ENCODE measurements at regions not wholly inside any gene's neighbourhood (a gene's known extent, or its start where the extent isn't known, plus 50 kb on each side); places are given as distances from the start of the nearest gene placed in this dataset.

DNA sequence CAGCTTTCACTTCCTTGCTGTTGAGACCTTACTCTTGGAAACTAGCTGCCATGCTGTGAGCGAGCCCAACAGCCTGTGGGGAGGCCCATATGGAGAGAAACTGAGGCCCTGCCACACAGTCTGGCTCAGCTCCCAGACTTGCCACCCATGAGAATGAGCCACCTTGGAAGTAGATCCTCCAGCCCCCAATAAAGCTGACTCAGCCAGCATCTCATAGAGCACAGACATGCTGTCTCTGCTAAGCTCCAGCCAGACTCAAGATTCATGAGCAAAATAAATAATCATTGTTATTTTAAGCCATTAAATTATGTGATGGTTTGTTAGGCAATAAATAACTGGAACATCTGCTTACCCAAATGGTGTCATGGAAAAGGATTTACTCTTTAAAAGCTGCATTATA lies 53.6 kb upstream of the DDX18 start:
- H4K20me1 ChIP-seq (ENCODE audit: low read depth, low read length) = no peaks in the 10 kb centered on the region
- H3K36me3 ChIP-seq (ENCODE audit: low read length) = no peaks in the 10 kb centered on the region
- no peak overlapping the region for H3K4me3 ChIP-seq (ENCODE audit: insufficient read depth, low read length, poor library complexity, severe bottlenecking)
- no peaks in the 10 kb centered on the region for H3K27me3 ChIP-seq (ENCODE audit: low read length)
- no peaks in the 10 kb centered on the region for H3F3A ChIP-seq (ENCODE audit: insufficient read depth)
- H3K9me2 ChIP-seq (replicated peaks; ENCODE audit: insufficient read depth, low read length) = no peaks in the 10 kb centered on the region
- H3K4me2 ChIP-seq (ENCODE audit: low read depth, low read length, poor library complexity, severe bottlenecking) = no peak overlapping the region
- no peak overlapping the region for H3K9ac ChIP-seq (ENCODE audit: low read length)
- H3K9me3 ChIP-seq (ENCODE audit: insufficient read depth, low read length) = no peaks in the 10 kb centered on the region
- no peaks in the 10 kb centered on the region for H3K79me2 ChIP-seq (ENCODE audit: insufficient read depth, low read length)
- H2AFZ ChIP-seq (ENCODE audit: low read depth, low read length, severe bottlenecking) = no peak overlapping the region
- H3K27ac ChIP-seq (ENCODE audit: low read depth, low read length) = no peak overlapping the region
- TF ChIP-seq CTCF (IDR thresholded peaks at IDR 0.05; ENCODE audit: insufficient read depth, low read length, poor library complexity, severe bottlenecking) (no peak), EZH2phosphoT487 (conservative IDR thresholded peaks at IDR 0.05; ENCODE audit: low read length) (no peak)

GRCh38 chr2:117762454-117762853 lies 52.0 kb upstream of the DDX18 start:
- no peaks in the 10 kb centered on the region for H3K79me2 ChIP-seq (ENCODE audit: insufficient read depth, low read length)
- no peaks in the 10 kb centered on the region for H3F3A ChIP-seq (ENCODE audit: insufficient read depth)
- H3K9me3 ChIP-seq (ENCODE audit: insufficient read depth, low read length) = no peaks in the 10 kb centered on the region
- H4K20me1 ChIP-seq (ENCODE audit: low read depth, low read length) = no peaks in the 10 kb centered on the region
- no peak overlapping the region for H3K4me2 ChIP-seq (ENCODE audit: low read depth, low read length, poor library complexity, severe bottlenecking)
- no peaks in the 10 kb centered on the region for H3K9me2 ChIP-seq (replicated peaks; ENCODE audit: insufficient read depth, low read length)
- H3K27me3 ChIP-seq (ENCODE audit: low read length) = no peaks in the 10 kb centered on the region
- H3K4me3 ChIP-seq (ENCODE audit: insufficient read depth, low read length, poor library complexity, severe bottlenecking) = no peak overlapping the region
- no peak overlapping the region for H2AFZ ChIP-seq (ENCODE audit: low read depth, low read length, severe bottlenecking)
- no peak for TF ChIP-seq EZH2phosphoT487 (conservative IDR thresholded peaks at IDR 0.05; ENCODE audit: low read length)
- TF ChIP-seq CTCF (IDR thresholded peaks at IDR 0.05; ENCODE audit: insufficient read depth, low read length, poor library complexity, severe bottlenecking) = no peak
- no peaks in the 10 kb centered on the region for H3K36me3 ChIP-seq (ENCODE audit: low read length)
- no peak overlapping the region for H3K9ac ChIP-seq (ENCODE audit: low read length)
- H3K27ac ChIP-seq (ENCODE audit: low read depth, low read length) = no peak overlapping the region

GRCh38 chr2:117763804-117764203 lies 50.7 kb upstream of the DDX18 start:
- Histone ChIP-seq H3K9ac (ENCODE audit: low read length) (no peak overlapping the region), H3K9me3 (ENCODE audit: insufficient read depth, low read length) (no peaks in the 10 kb centered on the region), H3K27ac (ENCODE audit: low read depth, low read length) (no peak overlapping the region), H3K4me3 (ENCODE audit: insufficient read depth, low read length, poor library complexity, severe bottlenecking) (no peak overlapping the region), H3K4me2 (ENCODE audit: low read depth, low read length, poor library complexity, severe bottlenecking) (no peak overlapping the region), H3K27me3 (ENCODE audit: low read length) (no peaks in the 10 kb centered on the region), H3F3A (ENCODE audit: insufficient read depth) (no peaks in the 10 kb centered on the region), H4K20me1 (ENCODE audit: low read depth, low read length) (no peaks in the 10 kb centered on the region), H3K36me3 (ENCODE audit: low read length) (no peaks in the 10 kb centered on the region), H2AFZ (ENCODE audit: low read depth, low read length, severe bottlenecking) (no peak overlapping the region), H3K9me2 (replicated peaks; ENCODE audit: insufficient read depth, low read length) (no peaks in the 10 kb centered on the region), H3K79me2 (ENCODE audit: insufficient read depth, low read length) (no peaks in the 10 kb centered on the region)
- no peak for TF ChIP-seq EZH2phosphoT487 (conservative IDR thresholded peaks at IDR 0.05; ENCODE audit: low read length)
- no peak for TF ChIP-seq CTCF (IDR thresholded peaks at IDR 0.05; ENCODE audit: insufficient read depth, low read length, poor library complexity, severe bottlenecking)
